DMS79 (cell line): ENCODE measurements at regions not wholly inside any gene's neighbourhood (a gene's known extent, or its start where the extent isn't known, plus 50 kb on each side); places are given as distances from the start of the nearest gene placed in this dataset.

ENCODE experiments used
- DNase-seq: peaks from one replicate; lab custom pipeline; 2025; lab: John Stamatoyannopoulos, UW

DNA sequence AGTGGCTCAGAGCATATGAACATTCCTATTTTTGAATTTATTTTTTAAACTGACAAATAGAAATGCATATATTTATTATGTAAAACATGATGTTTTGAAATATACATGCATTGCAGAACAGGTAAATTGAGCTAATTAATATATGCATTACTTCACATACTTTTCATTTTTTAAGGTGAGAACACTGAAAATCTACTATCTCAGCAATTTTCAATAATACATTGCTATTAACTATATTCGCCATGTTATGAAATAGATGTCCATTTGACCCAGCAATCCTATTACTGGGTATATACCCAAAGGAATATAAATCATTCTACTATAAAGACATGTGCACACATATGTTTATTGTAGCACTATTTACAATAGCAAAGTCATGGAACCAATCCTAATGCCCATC, 717.7 kb upstream of the PIK3C3 start:
- no peak for DNase-seq

DNA sequence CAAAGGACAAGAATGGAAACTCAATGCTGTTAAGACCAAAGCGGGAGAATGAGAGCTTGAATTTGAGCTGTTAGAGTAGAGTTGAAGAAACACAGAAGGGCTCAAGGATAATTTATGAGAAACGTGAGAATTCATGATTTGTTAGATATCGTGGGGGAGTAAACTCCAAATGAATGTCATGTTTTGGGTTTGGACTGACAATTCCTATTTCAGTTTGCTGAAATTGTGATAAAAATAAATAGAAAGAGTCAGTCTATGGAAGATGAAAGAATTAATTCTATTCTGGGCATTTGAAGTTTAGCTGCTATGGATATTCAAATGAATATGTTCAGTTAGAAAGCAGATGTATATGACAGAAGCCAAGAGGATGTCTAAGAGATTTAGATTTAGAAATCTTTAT, 723.4 kb upstream of the PIK3C3 start:
- DNase-seq, result no peak

DNA sequence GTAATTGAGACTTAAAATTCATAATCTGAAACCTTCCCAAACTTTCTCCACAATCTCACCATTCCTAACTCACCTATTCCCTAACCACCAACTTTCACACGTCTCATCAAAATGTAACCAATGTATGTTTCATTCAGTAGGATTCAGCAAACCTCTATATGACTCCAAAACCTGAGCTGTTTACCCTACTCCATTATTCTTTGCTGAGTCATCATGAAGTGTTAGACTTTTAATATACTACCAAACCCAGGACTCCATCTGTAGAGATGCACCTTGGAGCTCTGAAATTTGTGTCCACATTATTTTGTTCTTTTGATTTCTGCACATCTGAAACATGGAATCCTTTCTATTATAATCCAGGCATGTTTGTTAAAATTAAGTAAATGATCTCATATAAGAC, 727.0 kb upstream of the PIK3C3 start:
- DNase-seq, result no peak

- DNase-seq, result no peak
Observed at GRCh38 chr18:41226911-41227310, 728.1 kb upstream of the PIK3C3 start.

DNA sequence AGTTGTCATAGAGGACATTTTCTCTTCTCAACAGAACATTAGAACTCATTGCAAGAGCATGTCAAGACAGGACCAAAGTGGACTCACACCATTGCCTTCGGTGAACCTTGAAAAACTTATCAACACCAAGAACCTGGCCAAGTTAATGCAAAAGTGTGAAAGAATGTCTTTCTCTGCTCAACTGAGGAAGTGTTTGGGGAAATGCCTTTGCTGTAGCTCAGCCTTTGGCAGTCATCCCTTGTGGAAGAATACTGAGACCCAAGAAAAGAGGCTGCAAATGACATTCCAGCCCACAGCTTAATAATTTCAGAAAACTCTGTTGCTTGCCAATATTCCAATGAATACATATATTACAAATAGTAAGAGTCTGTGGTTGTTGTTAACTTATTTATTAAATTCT, 728.8 kb upstream of the PIK3C3 start:
- DNase-seq, result no peak

GRCh38 chr18:41216341-41217003, 738.6 kb upstream of the PIK3C3 start:
- no peak for DNase-seq

DNA sequence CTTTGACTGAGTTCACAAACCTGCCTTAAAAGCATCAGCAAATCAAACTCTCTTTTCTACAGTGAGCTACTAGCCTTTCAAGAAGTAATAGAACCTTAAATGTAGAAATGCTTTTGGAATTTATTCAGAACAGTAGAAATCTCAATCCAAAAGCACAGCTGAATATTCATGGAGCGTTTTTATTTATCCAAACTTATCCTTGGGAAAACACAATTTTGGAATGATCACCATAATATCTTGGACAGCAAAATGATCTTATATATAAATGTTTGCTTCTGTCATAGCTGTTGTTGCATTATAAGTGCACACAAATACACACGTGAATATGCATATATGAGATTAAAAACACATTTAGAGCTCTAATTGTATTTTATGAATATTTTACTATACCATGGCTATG, 747.3 kb upstream of the PIK3C3 start:
- no peak for DNase-seq

- no peak for DNase-seq
Observed at GRCh38 chr18:41206341-41206830, 748.6 kb upstream of the PIK3C3 start.

DNA sequence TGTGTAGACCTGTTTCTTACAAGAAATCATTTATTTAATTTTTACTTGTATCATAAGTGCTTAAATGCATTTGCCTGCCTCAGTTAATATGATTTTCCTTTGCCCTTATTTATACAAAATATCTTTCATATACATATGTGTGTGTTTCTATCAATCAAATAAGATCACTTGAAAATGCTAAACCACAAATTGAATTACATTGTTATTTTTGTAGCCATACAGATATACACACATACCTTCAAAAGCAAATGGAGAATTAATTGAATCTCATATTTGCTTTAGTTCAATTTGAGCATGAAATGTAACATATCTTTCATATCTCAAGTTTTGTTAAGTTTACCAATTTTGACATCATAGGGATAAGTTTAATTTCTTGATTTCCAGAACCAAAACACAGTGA, 755.8 kb upstream of the PIK3C3 start:
- no peak for DNase-seq

GRCh38 chr18:41197967-41198366, 757.1 kb upstream of the PIK3C3 start:
- no peak for DNase-seq

DNA sequence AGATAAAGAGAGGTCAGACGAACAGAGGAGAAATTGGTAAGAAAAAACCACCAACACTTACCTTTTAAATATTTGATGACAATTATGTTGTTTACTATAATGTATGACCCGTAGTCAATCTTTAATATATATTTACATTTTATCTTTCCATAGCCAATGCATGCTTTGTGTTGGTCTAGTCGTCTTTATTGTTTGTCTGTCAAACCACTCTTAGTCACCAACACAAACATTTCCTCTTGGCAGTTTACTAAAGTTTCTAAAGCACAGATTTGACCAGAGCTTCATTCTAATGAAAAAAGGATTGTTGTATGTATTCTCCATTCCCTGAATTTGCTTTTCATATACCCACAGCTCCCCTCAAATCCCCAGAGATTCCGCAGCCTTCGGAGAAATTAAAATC, 784.7 kb upstream of the PIK3C3 start:
- DNase-seq, result no peak

DNA sequence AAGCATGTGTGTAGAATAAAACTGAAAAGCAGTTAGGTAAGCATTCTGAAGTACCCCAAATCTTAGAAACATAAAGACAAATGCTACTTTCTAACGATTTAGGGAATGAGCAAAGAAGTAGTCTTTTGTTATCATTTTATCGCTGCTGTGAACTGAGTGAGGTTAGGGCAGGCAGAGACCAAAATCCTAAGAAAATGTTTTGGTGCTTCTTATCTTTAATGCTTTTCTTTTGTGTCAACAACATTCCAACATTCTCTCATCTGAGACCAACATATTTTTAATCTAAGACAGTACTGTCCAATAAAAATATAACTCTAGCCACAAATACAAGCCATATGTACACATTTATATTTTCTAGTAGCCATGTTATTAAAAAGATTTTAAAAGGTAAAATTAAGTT, 789.4 kb upstream of the PIK3C3 start:
- no peak for DNase-seq

GRCh38 chr18:41162781-41163180, 792.3 kb upstream of the PIK3C3 start:
- DNase-seq, result no peak

DNA sequence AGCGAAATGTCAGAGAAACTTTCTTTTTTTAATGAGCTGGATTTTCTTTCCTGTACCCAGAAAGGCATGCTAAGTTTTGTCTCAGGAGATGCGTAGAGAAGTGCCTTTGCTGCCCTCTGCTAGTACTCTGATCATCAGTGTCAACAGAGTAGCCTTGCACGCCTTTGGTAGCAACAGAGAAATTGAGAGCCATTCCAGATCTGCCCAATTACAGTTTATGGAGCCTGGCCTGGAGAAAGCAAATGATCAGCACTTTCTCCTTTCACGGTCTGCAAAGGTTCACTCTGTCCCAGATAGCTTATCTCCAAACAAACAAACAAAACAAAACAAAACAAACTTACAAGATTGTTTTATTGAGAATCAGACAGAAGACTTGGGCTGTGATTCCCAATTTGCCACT, 792.8 kb upstream of the PIK3C3 start:
- DNase-seq, result no peak

DNA sequence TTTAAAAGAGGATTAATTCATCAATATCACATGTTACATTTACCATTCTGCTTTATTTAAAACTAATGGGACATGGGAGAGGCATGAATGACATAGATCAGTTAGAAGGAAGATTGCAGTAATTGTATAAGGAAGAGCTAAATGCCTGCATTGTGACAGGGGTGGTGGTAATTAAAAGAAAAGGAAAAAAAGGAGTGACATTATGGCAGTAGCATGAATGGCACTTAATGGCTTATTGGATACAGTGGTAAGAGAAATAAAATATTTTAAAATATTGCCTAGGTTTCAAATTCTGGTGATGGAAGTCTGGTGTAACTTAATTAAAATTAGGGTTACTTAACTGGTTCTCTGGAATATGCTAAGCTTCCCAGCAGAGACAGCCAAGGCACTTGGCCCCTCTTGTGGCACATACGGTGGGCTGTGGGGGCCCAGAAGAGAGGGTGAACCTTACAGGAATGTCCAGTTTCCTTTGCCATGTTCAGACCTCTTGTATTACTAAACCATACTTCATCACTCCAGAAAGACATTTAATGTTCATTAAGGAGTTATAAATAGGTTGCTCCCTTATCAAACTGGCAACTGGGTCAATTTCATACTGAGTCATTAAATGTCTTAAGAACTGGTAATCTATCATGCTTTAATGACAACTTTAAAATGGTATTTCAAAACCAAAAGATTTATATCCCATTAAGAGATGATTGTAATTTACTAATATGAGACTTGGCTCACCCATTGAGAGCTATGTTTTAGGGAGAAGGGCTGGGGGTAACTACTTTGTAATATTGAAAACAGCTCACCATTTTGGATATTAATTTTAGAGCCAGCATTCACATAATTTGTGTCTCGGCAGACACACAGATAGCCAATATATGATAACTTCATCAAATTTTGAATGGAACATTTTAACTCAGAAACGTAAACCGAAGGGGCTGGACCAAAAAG, 798.9 kb upstream of the PIK3C3 start:
- no peak for DNase-seq

DNA sequence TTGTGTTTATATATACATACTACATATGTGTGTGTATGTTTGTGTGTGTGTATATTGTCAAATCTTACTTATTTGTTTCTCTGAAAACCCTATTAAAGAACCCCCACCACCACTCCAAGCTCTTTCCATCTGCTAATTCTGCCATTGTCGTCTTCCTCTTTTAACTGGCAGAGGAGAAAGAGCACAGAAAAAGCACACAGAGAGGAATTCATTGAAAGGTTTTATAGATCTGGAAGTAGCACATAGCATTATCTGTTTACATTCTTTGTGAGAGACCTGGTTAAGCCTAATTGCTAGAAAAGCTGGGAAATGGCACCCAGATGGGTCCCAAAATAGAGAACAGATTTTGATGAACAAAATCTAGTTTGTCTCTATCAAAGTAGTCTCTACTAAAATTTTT, 800.0 kb upstream of the PIK3C3 start:
- no peak for DNase-seq

DNA sequence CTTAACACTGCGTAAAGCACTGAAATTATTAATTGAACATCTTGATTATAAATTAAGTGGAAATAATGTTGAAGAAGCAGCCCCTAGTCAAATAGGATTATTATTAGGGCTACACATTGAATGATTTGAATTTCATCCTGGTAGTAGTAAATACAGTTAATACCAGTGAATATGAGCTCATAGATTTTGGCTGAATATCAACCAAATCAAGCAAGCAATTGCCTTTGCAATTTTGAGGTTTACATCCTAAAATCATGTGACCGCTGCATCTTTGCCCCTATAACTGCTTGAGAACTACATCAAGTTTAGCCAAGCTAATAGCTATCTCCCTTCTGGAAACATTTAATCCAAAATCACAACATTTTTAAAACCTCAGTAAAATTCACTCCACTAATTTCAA, 801.2 kb upstream of the PIK3C3 start:
- DNase-seq, result no peak

DNA sequence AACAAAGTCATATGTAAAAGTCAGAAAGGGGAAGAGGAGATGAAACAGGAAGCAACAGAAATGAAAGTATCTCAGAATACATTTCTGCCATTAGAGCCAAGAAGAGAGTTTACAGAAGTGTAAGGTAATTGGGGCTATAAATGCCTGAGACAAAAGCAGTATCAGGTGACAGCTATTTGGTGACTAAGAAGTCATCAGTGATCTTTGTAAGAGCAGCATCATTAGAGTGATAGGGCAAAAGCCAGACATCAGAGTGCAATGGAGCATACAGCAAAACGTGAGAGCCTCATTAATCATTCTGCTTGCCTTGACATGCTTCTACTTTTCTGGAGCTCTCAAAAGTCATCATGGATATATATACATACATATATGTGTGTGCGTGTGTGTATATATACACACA, 804.7 kb upstream of the PIK3C3 start:
- DNase-seq, result peak; percentile 3

DNA sequence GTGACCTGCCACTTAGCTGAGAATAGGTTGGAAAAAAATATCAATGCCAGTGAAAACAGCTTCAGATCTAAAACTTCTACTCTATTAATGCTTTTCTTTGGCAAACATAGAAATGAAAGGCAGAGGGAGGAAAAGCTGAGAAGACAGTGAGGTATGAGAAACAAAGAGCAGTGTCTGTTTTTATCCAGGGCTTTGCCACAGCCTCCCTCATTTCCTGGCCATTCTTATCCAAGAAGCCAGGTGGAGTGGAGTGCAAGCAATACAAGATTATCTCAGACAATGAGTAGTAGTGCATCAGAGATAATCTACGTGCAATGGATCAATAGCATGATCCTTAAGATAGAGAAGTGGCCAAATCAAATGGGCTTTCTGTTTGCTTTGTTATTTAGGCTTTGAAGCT, 808.7 kb upstream of the PIK3C3 start:
- no peak for DNase-seq

DNA sequence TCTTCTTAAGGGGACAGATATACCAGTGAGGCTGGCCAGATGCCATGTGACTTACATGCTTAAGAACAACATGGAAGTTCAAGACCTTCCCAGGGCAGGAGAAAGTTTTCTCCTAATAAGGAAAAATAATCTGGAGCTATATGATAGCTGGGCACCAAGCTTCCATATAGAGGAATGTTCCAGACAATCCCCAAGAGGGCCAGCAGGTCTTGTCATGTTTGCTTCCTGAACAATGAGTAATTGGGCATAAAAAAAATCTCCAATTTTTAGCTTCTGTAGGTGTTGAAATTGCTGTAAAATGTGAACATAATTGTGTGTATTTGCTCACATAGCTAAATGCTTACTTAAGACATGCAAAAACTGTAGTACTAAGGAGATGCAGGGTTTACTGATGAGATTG, 809.5 kb upstream of the PIK3C3 start:
- DNase-seq, result no peak

DNA sequence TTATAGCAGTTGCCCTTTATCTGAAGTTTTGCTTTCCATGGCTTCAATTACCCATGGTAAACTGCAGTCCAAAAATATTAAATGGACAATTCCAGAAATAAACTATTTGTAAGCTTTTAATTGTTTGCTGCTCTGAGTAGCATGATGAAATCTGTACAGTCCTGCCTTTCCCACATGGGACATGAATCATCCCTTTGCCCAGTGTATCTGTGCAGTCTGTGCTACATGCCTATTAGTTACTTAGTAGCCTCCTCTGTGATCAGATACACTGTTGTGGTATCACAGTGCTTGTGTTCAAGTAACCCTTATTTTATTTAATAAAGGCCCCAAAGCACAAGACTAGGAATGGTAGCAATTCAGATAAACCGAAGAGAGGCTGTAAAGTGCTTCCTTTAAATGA, 810.6 kb upstream of the PIK3C3 start:
- no peak for DNase-seq

GRCh38 chr18:41140506-41140905, 814.5 kb upstream of the PIK3C3 start:
- no peak for DNase-seq

DNA sequence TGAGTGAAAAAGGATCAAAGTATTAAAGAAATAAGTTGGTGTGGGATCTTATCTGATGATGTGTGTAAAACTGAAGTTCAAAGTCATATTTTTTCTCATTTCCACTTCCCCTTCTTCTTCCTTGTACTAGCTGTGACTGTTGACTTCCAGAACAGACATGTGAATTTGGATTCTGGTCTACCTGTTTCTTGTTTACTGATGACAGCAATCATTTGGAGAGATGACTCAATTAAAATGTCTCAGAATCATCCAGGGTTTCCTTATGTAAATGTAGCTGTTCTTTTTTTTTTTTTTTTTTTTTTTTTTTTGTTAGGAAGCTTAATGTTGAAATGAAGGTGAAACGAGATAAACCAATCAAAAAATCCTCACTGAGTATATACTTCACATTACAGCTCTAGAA, 819.9 kb upstream of the PIK3C3 start:
- DNase-seq, result no peak
